Hippocampal formation (tissue), 2 donors: ENCODE measurements at regions not wholly inside any gene's neighbourhood (a gene's known extent, or its start where the extent isn't known, plus 50 kb on each side); places are given as distances from the start of the nearest gene placed in this dataset.

ENCODE experiments used
- DNase-seq, 2 donors: peaks; one replicate each; lab custom pipeline; 2025; lab: John Stamatoyannopoulos, UW

- no peak for DNase-seq
Measured at GRCh38 chr18:25813110-25813509, 277.3 kb downstream of the SS18 start.

GRCh38 chr18:25810736-25811135 lies 279.7 kb downstream of the SS18 start:
- DNase-seq: no peak

- no peak for DNase-seq
Measured at GRCh38 chr18:25805939-25806338, 284.5 kb downstream of the SS18 start.

GRCh38 chr18:25805323-25805722 lies 285.1 kb downstream of the SS18 start:
- no peak for DNase-seq

GRCh38 chr18:25799231-25799630 lies 291.2 kb downstream of the SS18 start:
- DNase-seq: no peak

DNA sequence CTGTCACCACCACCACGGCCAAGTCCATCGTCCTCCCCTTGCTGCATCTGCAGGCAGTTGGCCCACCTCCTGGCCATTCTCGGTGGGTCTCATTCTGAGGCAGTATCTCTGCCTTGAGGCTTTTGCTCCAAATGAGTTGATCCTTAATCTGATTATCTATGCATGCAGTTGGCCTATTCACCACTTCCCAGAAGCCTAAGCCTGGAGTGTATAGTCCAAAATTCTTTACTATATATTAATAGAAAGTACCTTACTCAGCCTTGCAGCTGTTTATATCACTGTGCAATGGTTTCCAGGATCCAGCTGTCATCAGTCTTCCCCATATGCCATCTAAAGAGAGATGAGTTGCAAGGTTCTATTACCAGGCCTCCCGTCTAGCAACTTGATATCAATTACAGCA lies 292.4 kb downstream of the SS18 start:
- DNase-seq: no peak

DNA sequence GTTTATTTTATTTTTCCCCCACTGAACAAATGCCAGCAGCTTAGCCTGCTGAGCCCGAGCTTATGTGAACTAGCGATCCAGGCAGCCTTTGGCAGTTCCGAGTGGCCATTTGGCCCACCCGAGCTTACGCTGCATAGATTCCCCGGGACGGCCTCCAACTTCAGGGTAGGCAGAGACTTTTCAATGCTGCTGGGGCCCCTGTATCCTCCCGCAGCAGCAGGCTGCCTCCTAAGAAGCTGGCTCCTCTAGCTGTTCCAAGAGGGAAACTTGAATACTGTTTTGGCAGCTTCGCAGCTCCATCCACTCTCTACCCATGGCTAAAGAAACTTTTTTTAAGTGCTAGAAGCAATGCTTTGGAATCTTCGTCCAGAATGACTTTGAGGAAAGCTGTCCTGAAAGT lies 295.2 kb downstream of the SS18 start:
- peak in 1 of 2 donors; percentile 13 for DNase-seq

DNA sequence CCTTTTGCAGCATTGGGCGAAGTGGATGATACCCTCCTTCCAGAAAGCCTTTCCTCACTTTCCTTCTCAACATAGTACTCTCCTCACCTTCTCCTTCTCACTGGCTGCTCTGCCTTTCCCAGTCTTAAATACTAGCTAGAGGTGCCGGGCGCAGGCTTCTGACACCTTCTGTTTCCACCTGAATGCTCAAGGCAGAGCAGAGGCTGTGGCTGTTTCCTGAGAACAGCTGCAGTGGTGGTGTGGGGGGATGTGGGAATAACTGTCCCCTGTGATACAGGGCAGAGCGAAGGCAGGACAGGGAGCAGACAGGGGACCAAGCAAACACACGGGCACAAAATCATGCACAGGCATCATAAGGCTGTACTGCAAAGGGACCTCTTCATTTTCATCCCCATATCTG lies 303.1 kb downstream of the SS18 start:
- no peak for DNase-seq

- DNase-seq: no peak
Measured at GRCh38 chr18:25786758-25787157, 303.7 kb downstream of the SS18 start.

GRCh38 chr18:25780105-25780504 lies 310.3 kb downstream of the SS18 start:
- no peak for DNase-seq

- DNase-seq: no peak
Measured at GRCh38 chr18:25771796-25772195, 318.6 kb downstream of the SS18 start.

DNA sequence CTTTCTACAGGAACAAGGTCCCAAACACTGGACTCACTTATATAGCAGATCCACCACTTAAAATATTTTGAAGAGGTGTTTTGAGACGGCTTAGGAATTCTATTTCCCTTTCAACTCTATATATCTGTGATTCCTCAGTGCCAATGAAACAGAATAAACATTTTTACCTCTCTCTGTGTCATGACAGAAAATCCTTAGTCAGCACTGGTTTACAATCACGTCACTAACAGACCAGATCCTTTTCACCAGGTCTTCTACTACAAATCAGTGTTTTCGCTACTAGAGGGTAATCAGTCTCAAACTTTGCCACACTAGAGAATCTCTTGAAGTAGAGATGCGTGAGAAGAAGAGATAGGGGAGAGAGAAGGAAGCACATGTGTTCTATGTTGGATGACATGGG lies 325.6 kb downstream of the SS18 start:
- no peak for DNase-seq

GRCh38 chr18:25759111-25759510 lies 331.3 kb downstream of the SS18 start:
- DNase-seq: no peak

DNA sequence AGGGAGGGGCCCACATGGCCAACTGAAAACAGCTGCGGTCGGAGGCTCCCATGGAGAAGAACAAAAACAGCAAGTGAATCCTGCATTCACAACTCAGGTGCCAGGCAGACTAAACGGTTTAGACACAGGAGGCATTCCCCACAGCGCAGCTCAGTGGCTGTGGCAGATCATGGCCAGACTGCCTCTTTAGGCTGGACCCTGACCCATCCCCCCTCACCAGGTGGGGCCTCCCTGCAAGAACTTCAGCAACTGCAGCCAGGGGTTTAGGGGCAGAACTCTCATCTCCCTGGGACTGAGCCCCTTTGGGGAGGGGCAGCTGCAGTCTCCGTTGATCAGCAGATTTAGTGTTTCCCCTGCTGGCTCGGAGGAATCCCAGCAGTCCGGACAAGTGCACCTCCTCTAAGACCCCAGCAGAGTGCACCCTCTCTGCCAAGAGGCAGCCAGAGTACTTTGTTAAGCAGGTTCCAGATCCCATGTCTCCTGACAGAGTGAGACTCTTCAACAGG lies 346.7 kb downstream of the SS18 start:
- no peak for DNase-seq

DNA sequence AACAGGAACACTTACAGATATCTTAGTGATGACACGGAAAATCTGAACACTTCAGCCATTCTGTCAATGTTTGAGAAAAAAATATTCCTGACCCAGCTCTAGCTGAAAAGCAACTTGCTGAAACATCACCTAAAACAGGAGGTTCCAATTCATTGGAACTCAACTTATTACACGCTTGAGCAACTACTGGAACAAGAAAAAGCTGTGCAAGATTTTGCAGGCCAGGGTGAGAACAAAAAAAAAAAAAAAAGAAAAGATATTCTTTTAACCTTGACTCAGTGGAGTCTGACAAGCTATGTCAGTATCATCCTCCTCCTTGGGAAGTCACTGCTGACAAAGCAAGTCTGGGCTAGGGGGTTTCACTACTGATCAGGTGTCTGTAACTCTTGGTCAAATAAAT lies 351.0 kb downstream of the SS18 start:
- DNase-seq: no peak

GRCh38 chr18:25737710-25738311 lies 352.6 kb downstream of the SS18 start:
- DNase-seq: no peak

DNA sequence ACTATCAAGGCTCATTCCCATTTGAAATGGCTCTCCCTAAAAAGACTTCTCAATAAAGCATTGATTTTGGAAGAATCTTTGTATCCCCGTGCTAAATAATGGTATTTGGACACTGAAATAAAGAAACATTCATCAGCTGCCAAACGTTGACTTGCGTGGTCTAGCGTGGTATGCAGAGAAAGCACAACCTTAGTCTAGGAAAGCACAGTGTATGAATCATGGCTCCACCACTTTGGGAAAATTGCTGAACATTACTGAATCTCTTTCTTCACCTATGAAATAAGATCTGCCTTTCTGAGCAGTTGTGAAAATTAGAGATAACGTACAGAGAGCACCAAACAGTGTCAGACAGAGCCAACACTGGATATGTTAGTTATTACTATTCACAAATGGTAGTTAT lies 353.9 kb downstream of the SS18 start:
- DNase-seq: no peak

DNA sequence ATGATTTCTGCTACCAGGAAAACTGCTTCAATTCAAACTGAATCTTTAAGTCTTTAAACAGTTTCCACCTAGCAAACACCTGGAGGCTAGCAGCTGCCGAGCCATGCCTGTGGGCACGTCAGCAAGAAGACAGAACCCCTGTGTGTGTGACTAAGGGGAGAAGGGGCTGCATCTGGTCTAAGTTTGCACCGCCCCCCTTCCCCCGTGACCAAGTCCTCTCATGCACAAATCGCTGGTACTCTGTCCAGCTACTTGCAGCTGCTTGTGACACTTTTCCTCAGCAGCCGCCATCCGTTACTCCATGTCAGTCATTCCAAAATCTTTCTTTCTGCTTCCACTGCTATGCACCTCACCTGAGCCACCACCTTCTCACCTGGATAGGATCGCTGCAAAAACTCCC lies 355.0 kb downstream of the SS18 start:
- no peak for DNase-seq

- DNase-seq: no peak
Measured at GRCh38 chr18:25734336-25734735, 356.1 kb downstream of the SS18 start.

DNA sequence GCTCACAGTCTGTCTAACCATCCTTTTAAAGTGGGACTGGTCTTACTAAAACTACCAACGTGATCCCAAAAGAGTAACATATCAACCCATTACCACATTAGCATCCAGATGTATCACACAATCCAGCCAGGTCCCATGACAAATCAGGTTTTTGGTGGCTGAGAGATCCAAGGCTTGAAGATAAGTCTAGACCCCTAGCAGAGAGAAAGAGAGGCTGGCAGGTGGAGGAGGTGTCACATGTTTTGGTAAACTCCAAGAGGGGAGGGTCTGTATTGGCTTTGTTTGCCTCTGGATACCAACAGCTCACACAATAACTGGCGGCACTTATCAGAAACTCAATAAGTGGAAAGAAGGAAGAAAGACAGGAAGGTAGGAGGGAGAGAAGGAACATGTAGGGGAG lies 357.6 kb downstream of the SS18 start:
- DNase-seq: no peak

- DNase-seq: no peak
Measured at GRCh38 chr18:25729072-25729471, 361.3 kb downstream of the SS18 start.

- no peak for DNase-seq
Measured at GRCh38 chr18:25727281-25727985, 363.0 kb downstream of the SS18 start.

DNA sequence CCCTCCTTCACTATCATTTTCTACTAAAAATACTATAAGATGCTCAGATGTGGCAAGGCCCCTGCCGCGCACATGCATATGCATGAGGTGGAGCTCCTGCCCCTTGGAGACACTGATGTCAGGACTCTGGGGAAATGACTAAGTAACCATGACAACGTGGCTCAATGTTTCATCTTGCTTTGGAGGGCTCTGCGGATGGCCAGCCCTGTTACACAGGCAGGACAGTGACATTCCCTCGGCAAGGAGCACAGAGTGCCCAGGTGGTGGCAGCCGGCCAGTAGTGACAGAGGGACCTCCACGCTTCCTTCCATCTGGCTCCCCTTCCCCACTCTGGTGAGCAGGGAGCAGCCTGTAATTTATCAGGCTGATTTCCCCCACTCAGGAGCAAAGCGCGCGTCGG lies 364.1 kb downstream of the SS18 start:
- no peak for DNase-seq

GRCh38 chr18:25725501-25725900 lies 364.9 kb downstream of the SS18 start:
- no peak for DNase-seq
